Stimulated activated CD4-positive, alpha-beta T cell treated with anti-CD3 and anti-CD28 coated beads, TNF-alpha, amount 100 ng/mL, for 1 hour (primary cell): ENCODE measurements at regions not wholly inside any gene's neighbourhood (a gene's known extent, or its start where the extent isn't known, plus 50 kb on each side); places are given as distances from the start of the nearest gene placed in this dataset.
"Not testable (repeated sequence)": the region's sequence is repeated elsewhere in the genome, so short reads cannot be mapped to it uniquely, and the experiment has no call there.

Experiments used
- DNase-seq, 3 donors: peaks; one replicate each; pipeline ENCODE4 v3.0.0-alpha.2; 2020; ENCODE audit warnings: low read depth in 3 of 3, low spot score in 1 of 3

- DNase-seq, result no peak
These were observed 416.1 kb downstream of the PSAT1 start for GRCh38 chr9:78712903-78713613.

- no peak for DNase-seq
These were observed 416.9 kb downstream of the PSAT1 start for GRCh38 chr9:78713614-78714405.

DNA sequence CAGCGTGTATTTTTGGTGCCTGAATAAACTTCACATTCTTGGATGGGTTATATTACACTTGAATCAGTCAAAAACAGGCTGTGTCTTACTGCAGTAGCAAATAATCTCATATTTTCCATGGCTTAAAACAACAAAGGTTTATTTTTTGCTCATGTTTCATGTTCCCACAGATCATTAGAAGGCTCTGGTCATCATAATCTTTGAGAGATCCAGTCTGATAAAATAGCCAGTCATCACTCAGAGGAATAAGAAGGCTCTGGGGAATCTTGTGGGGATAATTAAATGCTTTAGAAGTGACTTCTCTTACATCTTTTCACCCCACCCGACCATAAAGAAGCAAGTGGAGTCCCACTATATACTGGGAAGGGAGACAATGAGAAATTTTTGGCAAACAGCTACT is 417.7 kb downstream of the PSAT1 start:
- no peak for DNase-seq

DNA sequence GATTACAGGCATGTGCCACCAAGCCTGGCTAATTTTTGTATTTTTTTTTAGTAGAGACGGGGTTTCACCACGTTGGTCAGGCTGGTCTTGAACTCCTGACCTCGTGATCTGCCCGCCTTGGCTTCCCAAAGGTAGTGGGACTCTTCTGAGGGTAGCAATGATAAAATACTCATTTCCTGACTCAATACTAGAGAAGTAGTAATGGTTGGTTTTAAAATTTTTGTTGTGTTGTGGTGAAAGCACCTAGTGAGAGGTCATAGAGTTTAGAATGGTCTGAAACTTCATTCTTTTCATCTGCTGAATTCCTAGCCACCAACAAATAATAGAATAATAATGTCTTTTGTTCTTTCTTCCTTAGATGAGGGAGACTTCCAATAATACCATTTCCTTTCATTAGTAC is 422.1 kb downstream of the PSAT1 start:
- DNase-seq, result not testable (repeated sequence)

DNA sequence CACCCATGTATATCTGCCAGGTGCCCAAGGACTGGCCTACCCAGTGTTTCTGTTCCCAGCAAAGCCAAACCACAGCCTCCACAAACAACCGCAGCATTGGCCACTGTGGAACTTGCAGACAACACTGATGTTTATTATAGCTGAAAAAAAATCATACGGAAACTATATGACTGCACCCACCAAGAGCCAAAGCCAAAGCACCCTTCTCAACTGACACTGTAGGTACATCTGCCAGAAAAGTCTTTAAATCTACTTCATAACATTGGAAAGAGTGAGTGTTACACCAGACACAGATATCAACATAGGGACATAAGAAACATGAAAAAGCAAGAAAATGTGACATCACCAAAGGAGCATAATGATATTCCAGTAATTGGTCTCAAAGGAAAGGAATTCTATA is 428.0 kb downstream of the PSAT1 start:
- DNase-seq, result no peak

- no peak for DNase-seq
These were observed 428.6 kb downstream of the PSAT1 start for GRCh38 chr9:78725503-78725902.

DNA sequence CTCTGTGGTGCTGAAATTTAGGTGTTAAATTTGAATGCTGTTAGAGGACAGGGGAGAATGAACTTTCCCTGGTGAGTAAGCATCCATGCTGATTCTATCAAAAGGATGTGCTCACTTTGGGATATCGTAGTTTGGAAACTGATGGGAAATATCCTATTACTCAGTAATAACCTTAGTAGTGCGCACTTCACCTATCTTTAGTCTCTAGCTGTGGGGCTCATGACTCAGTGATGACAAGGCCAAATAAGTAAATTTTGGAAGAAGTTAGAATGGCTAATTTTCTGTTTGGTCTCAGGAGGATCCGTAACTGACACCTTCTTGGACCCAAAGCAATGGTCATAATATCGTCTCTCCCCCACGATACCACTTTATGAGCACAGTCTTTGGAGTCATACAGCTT is 448.4 kb downstream of the PSAT1 start:
- no peak for DNase-seq

GRCh38 chr9:78746010-78746409 is 449.1 kb downstream of the PSAT1 start:
- no peak for DNase-seq

DNA sequence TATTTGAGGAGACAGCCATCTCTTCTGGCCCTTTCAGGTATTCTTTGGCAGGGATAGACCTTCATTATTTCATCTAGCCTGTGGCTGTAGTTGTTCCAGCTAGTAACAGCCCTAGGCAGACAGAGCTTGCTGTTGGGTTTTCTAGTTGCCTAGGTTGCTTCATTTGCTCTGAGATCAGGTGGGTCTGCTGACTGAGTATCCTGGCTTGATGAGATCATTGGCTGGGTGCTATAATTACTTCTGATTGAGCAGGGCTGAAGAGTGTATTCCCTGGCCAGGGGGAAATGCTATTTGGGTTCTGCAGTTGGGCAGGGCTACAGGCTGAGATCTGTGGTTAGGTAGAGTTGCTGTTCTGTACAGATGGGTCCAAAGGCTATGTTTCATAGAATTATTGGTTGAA is 456.1 kb downstream of the PSAT1 start:
- DNase-seq, result no peak

DNA sequence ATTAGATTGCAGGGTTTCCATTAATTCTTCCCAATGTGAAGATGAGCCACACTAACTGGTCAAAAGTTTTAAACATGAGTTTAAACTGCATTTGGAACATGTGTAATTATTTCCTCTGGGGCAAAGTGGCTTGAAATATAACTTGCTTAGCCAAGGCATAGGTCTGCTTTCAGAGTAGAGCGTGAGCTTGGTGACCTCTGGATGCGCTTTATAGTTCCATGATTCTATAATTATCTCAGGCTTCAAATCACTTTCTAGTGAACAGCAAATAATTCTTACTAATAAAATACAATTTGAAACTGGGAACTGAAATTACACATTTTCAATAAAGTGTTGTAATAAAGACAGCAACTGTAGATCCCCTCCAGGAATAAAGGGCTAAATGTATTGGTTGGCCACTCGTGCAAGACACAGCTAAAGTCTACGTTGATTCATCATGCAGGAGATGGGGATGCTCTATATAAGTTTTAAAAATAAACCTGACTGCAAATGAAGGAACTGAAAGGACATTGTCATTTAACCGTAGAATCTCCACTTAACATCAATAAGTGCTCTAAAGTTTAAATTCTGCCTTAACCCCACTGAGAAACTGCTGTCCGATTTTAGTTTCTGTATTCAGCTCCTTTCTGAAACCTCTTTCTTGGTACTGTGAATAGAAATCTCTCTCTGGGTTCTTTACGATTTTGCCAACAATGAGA is 460.0 kb downstream of the PSAT1 start:
- no peak for DNase-seq

- DNase-seq, result no peak
These were observed 466.5 kb downstream of the PSAT1 start for GRCh38 chr9:78763424-78763823.

GRCh38 chr9:78765861-78766260 is 468.9 kb downstream of the PSAT1 start:
- no peak for DNase-seq

GRCh38 chr9:78767490-78767889 is 470.6 kb downstream of the PSAT1 start:
- DNase-seq, result no peak

DNA sequence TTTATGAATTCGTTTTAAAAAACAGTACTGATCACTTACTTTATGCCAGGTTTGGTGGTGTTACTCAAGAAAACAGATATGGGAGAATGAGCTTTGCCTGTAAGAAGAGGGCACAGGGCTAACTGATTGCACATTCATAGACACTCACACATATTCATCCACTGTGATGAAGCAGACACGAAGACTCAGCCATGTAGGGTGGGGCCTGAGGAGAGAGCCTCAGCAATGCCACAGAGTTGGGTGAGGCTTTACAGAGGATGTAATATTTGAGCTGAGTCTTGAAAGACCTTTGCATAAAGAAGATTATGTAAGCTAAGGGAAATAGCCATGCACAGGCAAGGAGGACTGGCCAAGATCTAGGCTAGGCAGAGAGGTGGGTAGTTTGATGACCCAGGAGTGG is 472.8 kb downstream of the PSAT1 start:
- DNase-seq, result no peak

DNA sequence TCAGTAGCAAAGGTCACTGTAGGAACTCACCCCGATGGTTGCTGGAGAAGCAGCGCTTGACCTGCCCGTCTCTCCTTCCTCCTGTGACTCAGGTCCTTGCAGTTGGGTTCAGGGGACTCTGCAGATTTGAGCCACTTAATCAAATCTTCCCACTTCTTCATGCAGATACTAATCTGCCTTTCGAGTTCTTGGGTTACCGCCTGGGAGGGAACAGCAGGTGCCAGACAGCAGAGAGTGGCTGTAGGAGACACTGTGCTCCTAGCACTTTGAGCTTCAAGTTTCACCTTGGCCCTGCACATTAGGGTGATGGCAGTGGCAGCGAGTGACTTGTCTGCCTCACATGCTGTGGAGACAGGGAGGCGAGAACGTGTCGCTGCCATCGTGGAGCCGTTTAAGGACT is 478.3 kb downstream of the PSAT1 start:
- DNase-seq, result no peak

GRCh38 chr9:78775696-78776295 is 478.9 kb downstream of the PSAT1 start:
- no peak for DNase-seq

DNA sequence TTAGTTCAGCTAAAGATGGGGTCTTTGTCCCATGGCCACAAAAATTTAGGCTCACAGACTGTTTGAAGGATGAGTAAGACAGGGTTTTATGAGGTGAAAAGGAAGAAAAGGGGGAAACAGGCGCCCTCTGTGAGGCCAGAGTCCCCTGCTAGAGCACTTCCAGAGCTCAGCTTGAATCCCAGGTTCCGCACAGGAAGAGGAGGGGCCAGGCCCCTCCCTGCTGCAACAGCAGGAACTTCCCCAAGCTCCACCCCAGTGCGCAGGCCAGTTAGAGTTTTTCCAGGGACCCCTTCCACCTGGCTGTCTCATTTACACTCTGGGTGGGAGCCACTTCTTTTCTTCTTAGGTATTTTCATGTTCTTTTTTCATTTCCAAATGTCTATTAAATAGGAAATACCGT is 480.8 kb downstream of the PSAT1 start:
- DNase-seq, result no peak

DNA sequence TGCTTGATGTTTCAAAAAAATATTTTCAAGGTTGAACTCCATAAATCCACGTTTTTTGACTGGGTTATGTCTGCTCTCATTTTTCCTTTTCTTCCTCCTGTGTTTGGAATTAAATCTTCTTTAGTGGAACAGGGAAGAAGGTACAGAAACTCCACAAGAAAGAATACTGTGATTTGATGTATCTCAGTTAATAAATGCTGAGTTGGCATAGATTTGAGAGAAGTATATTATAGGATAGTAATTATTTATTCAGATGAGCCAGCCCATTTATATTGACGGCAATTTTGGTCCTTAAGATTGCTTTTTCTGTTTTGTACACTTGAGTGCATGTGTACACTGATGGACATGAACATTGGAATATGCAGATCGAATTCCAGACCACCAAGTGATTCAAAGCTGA is 481.4 kb downstream of the PSAT1 start:
- DNase-seq, result no peak

DNA sequence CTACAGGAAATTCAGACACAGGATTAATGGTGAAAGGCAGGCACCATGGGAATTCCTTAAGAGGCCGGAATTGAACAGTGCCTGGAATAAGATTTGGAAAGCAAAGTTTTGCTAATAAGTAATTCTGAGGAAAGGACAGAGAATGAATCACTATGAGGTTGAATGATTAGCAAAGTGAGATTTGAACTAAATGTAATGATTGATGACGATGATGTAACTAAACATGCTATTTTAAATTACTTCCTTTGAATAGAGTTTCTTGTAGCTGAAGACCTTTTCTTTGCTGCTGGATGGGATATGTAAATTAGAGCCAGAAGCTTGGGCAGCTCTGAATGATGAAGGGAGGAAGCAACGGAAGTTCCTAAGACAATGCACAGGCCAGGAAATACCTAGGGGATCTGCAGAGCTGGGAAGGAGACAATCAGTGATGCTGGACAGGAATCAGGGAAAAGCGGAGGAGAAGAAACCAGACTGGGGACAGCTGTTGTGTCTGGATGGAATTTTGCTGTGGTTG is 482.0 kb downstream of the PSAT1 start:
- no peak for DNase-seq

DNA sequence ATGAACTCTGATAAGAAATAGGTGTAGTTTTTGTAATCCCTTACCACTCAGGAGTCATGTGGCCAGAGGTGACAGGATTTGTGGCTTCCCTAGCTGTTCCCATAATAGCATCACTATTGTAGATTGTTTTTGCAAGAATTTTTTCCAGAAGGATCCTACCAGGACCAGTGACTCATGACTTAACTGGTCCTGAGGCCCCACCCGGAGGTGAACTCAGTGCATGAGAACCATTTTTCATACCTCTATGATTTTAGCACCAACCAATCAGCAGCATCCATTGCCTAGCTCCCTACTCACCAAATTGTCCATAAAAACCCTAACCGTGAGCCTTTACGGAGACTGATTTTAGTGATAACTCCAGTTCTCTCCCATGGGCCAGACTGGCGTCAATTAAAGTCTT is 484.8 kb downstream of the PSAT1 start:
- DNase-seq, result no peak

- no peak for DNase-seq
These were observed 485.3 kb downstream of the PSAT1 start for GRCh38 chr9:78782234-78782633.

DNA sequence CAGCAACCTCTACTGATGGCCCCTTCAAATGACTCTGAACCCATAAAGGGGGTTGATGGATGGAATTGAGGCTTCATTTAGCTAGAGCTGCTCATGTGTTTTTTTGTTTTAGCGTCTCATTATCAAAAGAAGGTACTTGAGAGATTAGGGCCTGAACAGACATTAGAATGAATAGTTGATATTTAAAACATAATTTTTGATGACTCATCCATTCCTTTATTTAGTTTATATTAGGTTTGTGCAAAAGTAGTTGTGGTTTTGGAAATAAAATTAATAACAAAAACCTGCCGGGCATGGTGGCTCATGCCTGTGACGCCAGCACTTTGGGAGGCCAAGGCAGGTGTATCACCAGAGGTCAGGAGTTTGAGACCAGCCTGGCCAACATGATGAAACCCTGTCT is 485.9 kb downstream of the PSAT1 start:
- no peak for DNase-seq
